ENCODE measurements at regions not wholly inside any gene's neighbourhood (a gene's known extent, or its start where the extent isn't known, plus 50 kb on each side); places are given as distances from the start of the nearest gene placed in this dataset.

GRCh38 chr6:81942067-81942370, 189.5 kb upstream of the TENT5A start:
- H3K27me3 ChIP-seq (ENCODE audit: insufficient read depth, poor library complexity, severe bottlenecking): no peaks in the 10 kb centered on the region
- H3K4me3 ChIP-seq (replicated peaks; ENCODE audit: insufficient read depth, low read length): no peak overlapping the region
- peak overlapping the region; percentile 93 for H3K27ac ChIP-seq (replicated peaks)
- no peak for TF ChIP-seq CTCF (IDR thresholded peaks at IDR 0.05; ENCODE audit: insufficient read depth, low read length)
- no peak for TF ChIP-seq POLR2AphosphoS5 (IDR thresholded peaks at IDR 0.05; ENCODE audit: low read depth)
- no peak for TF ChIP-seq GABPA (IDR thresholded peaks at IDR 0.05; ENCODE audit: low read depth)
- no peak for TF ChIP-seq REST (IDR thresholded peaks at IDR 0.05; ENCODE audit: insufficient replicate concordance, low read depth)
- TF ChIP-seq SPI1 (IDR thresholded peaks at IDR 0.05; ENCODE audit: borderline replicate concordance, low read depth): no peak
- no peak for DNase-seq (ENCODE audit: low read depth in 1 of 2, low spot score in 1 of 2)

- H3K27ac ChIP-seq (replicated peaks): peak overlapping the region; percentile 93
- TF ChIP-seq REST (IDR thresholded peaks at IDR 0.05; ENCODE audit: insufficient replicate concordance, low read depth): no peak
- TF ChIP-seq GABPA (IDR thresholded peaks at IDR 0.05; ENCODE audit: low read depth): no peak
- no peak overlapping the region for H3K4me3 ChIP-seq (replicated peaks; ENCODE audit: insufficient read depth, low read length)
- H3K27me3 ChIP-seq (ENCODE audit: insufficient read depth, poor library complexity, severe bottlenecking): no peaks in the 10 kb centered on the region
- no peak for DNase-seq (ENCODE audit: low read depth in 1 of 2, low spot score in 1 of 2)
Measured at GRCh38 chr6:81940451-81940985, 188.0 kb upstream of the TENT5A start.

- H3K4me3 ChIP-seq (replicated peaks; ENCODE audit: insufficient read depth, low read length): no peak overlapping the region
- TF ChIP-seq REST (IDR thresholded peaks at IDR 0.05; ENCODE audit: insufficient replicate concordance, low read depth) (no peak), GABPA (IDR thresholded peaks at IDR 0.05; ENCODE audit: low read depth) (no peak), SPI1 (IDR thresholded peaks at IDR 0.05; ENCODE audit: borderline replicate concordance, low read depth) (no peak), POLR2AphosphoS5 (IDR thresholded peaks at IDR 0.05; ENCODE audit: low read depth) (no peak), CTCF (IDR thresholded peaks at IDR 0.05; ENCODE audit: insufficient read depth, low read length) (no peak)
- H3K27me3 ChIP-seq (ENCODE audit: insufficient read depth, poor library complexity, severe bottlenecking): no peaks in the 10 kb centered on the region
- H3K27ac ChIP-seq (replicated peaks): peak overlapping the region; percentile 93
- DNase-seq (ENCODE audit: low read depth in 1 of 2, low spot score in 1 of 2): peak in 1 of 2 experiments; percentile 14
Measured at GRCh38 chr6:81939766-81940165, 187.3 kb upstream of the TENT5A start.

Data from HL-60 (cell line).